ENCODE measurements at regions not wholly inside any gene's neighbourhood (a gene's known extent, or its start where the extent isn't known, plus 50 kb on each side); places are given as distances from the start of the nearest gene placed in this dataset.

- TF ChIP-seq, protein P1, sequence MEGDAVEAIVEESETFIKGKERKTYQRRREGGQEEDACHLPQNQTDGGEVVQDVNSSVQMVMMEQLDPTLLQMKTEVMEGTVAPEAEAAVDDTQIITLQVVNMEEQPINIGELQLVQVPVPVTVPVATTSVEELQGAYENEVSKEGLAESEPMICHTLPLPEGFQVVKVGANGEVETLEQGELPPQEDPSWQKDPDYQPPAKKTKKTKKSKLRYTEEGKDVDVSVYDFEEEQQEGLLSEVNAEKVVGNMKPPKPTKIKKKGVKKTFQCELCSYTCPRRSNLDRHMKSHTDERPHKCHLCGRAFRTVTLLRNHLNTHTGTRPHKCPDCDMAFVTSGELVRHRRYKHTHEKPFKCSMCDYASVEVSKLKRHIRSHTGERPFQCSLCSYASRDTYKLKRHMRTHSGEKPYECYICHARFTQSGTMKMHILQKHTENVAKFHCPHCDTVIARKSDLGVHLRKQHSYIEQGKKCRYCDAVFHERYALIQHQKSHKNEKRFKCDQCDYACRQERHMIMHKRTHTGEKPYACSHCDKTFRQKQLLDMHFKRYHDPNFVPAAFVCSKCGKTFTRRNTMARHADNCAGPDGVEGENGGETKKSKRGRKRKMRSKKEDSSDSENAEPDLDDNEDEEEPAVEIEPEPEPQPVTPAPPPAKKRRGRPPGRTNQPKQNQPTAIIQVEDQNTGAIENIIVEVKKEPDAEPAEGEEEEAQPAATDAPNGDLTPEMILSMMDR (conservative IDR thresholded peaks at IDR 0.05; ENCODE audit: low read depth, low read length), result no peak
- no peak for TF ChIP-seq EZH2 (IDR thresholded peaks at IDR 0.05; ENCODE audit: borderline replicate concordance, low read depth, low read length, poor library complexity, severe bottlenecking)
Observed at GRCh38 chr22:23369054-23369685, 188.9 kb downstream of the BCR start.
